GM23338 (cell line): ENCODE measurements at regions not wholly inside any gene's neighbourhood (a gene's known extent, or its start where the extent isn't known, plus 50 kb on each side); places are given as distances from the start of the nearest gene placed in this dataset.

Source experiments
- ATAC-seq: fragments of 200-7000 bp; cut with Tn5 transposase; 3 replicates; pipeline ENCODE4 v1.9.1; 2020
- DNase-seq: peaks from one replicate; pipeline ENCODE4 v3.0.0-alpha.2; 2015; ENCODE audit warnings: low spot score
- H2AFZ ChIP-seq: fragments of 200-600 bp; sonication (generic); 2 replicates; pipeline ENCODE4 v1.8.0; 2016; ENCODE audit warnings: antibody characterized with exemption, mild to moderate bottlenecking, moderate library complexity
- H3F3A ChIP-seq: fragments of 200-600 bp; sonication (generic); replicated peaks from 2 replicates; pipeline ENCODE4 v1.8.0; 2017; ENCODE audit warnings: antibody characterized with exemption, mixed run types, low read depth
- H3K27ac ChIP-seq: fragments of 200-600 bp; sonication (generic); 2 replicates; pipeline ENCODE4 v1.6.1; 2016; ENCODE audit warnings: low read depth
- H3K27me3 ChIP-seq: fragments of 200-600 bp; sonication (generic); 2 replicates; pipeline ENCODE4 v1.8.0; 2016; ENCODE audit warnings: mild to moderate bottlenecking, mixed run types, moderate library complexity; ENCODE audit not compliant: insufficient read depth
- H3K36me3 ChIP-seq: fragments of 200-600 bp; sonication (generic); 2 replicates; pipeline ENCODE4 v1.8.0; 2016; ENCODE audit warnings: mild to moderate bottlenecking; ENCODE audit not compliant: insufficient read depth
- H3K4me1 ChIP-seq: fragments of 200-600 bp; sonication (generic); 2 replicates; pipeline ENCODE4 v1.8.0; 2016; ENCODE audit warnings: mild to moderate bottlenecking, moderate library complexity; ENCODE audit not compliant: insufficient read depth
- H3K4me2 ChIP-seq: fragments of 200-600 bp; sonication (generic); 2 replicates; pipeline ENCODE4 v1.7.1; 2017; ENCODE audit warnings: mixed run types
- H3K4me3 ChIP-seq: fragments of 200-600 bp; sonication (generic); 2 replicates; pipeline ENCODE4 v1.6.1; 2016; ENCODE audit warnings: mixed run types
- H3K79me2 ChIP-seq: fragments of 200-600 bp; sonication (generic); replicated peaks from 2 replicates; pipeline ENCODE4 v1.8.0; 2017; ENCODE audit warnings: mild to moderate bottlenecking; ENCODE audit not compliant: insufficient read depth
- H3K9me2 ChIP-seq: fragments of 200-600 bp; sonication (generic); 2 replicates; pipeline ENCODE4 v1.8.0; 2017; ENCODE audit not compliant: insufficient read depth
- H4K20me1 ChIP-seq: fragments of 200-600 bp; sonication (generic); replicated peaks from 2 replicates; pipeline ENCODE4 v1.8.0; 2017; ENCODE audit warnings: mild to moderate bottlenecking; ENCODE audit not compliant: insufficient read depth
- H3K27ac Mint-ChIP-seq: 2 replicates; pipeline ENCODE4 v1.8.0; 2020; ENCODE audit warnings: inconsistent platforms, mild to moderate bottlenecking, moderate library complexity, mixed read lengths
- H3K27me3 Mint-ChIP-seq: 3 replicates; pipeline ENCODE4 v1.8.0; 2022; ENCODE audit warnings: low read depth, mild to moderate bottlenecking, moderate library complexity, mixed read lengths, inconsistent platforms; ENCODE audit not compliant: insufficient read depth, poor library complexity
- H3K36me3 Mint-ChIP-seq: 3 replicates; pipeline ENCODE4 v1.8.0; 2021; ENCODE audit warnings: low read depth, mild to moderate bottlenecking, inconsistent platforms, moderate library complexity, mixed read lengths
- H3K4me1 Mint-ChIP-seq: 3 replicates; pipeline ENCODE4 v1.8.0; 2020; ENCODE audit warnings: mild to moderate bottlenecking, inconsistent platforms, mixed read lengths
- H3K4me3 Mint-ChIP-seq: 3 replicates; pipeline ENCODE4 v1.8.0; 2021; ENCODE audit warnings: moderate library complexity, mild to moderate bottlenecking, inconsistent platforms, mixed read lengths
- H3K9me3 Mint-ChIP-seq: 3 replicates; pipeline ENCODE4 v1.8.0; 2020; ENCODE audit warnings: moderate library complexity, mild to moderate bottlenecking, inconsistent platforms, mixed read lengths
- CTCF ChIP-seq, 2 experiments: fragments of 200-600 bp in 1 of 2; sonication (generic) in 1 of 2; conservative IDR thresholded peaks; 2 replicates each; pipeline versions ENCODE4 v1.5.1 to v1.6.1; 2016 to 2017; ENCODE audit warnings: antibody characterized with exemption in 2 of 2, low read depth in 2 of 2, mild to moderate bottlenecking in 2 of 2, moderate library complexity in 1 of 2
- EZH2 ChIP-seq: fragments of 200-600 bp; sonication (generic); IDR thresholded peaks from one replicate; pipeline ENCODE4 v1.8.0; 2017; ENCODE audit warnings: antibody characterized with exemption, mild to moderate bottlenecking, low read depth; ENCODE audit not compliant: unreplicated experiment
- JUNB ChIP-seq: IDR thresholded peaks from one replicate; pipeline ENCODE4 v1.6.1; 2016; ENCODE audit warnings: antibody characterized with exemption; ENCODE audit not compliant: unreplicated experiment
- NANOG ChIP-seq: IDR thresholded peaks from 2 replicates; pipeline ENCODE4 v1.6.1; 2016; ENCODE audit warnings: antibody characterized with exemption, borderline replicate concordance
- REST ChIP-seq: IDR thresholded peaks from one replicate; pipeline ENCODE4 v1.6.1; 2018; ENCODE audit warnings: antibody characterized with exemption; ENCODE audit not compliant: unreplicated experiment
- ZNF114 ChIP-seq: fragments of 250-450 bp; sonication (Bioruptor Pico); IDR thresholded peaks from 2 replicates; pipeline ENCODE4 v1.5.0; 2020; ENCODE audit warnings: mild to moderate bottlenecking, moderate library complexity
- ZNF462 ChIP-seq: fragments of 250-450 bp; sonication (Bioruptor Pico); IDR thresholded peaks from 2 replicates; pipeline ENCODE4 v1.5.0; 2020; ENCODE audit warnings: mild to moderate bottlenecking, moderate library complexity

- TF ChIP-seq CTCF (conservative IDR thresholded peaks at IDR 0.05; ENCODE audit: low read depth in 2 of 2): no peak
- TF ChIP-seq NANOG: no peak
These were observed 128.6 kb upstream of the ELL2 start (continued) for GRCh38 chr5:96090215-96090614.

- no peak for ATAC-seq
- DNase-seq: no peak
- peaks cover 5% of the 10 kb centered on the region for H3K27me3 Mint-ChIP-seq
- H3K27ac Mint-ChIP-seq: no peak overlapping the region
- TF ChIP-seq ZNF462 (no peak), JUNB (no peak), ZNF114 (CRISPR knock-in tag) (no peak), REST (no peak), NANOG (no peak), EZH2 (no peak)
- Histone ChIP-seq H3K4me3 (no peak overlapping the region), H3K4me2 (no peak overlapping the region; the same call in 1 of the 2 replicates), H3K36me3 (no peaks in the 10 kb centered on the region), H3K27me3 (no peaks in the 10 kb centered on the region), H3K79me2 (no peaks in the 10 kb centered on the region), H3K9me2 (no peaks in the 10 kb centered on the region), H2AFZ (peak overlapping the region; percentile 9; the same call in 1 of the 2 replicates), H3K27ac (no peak overlapping the region), H3K4me1 (peaks cover 33% of the 10 kb centered on the region), H3F3A (no peaks in the 10 kb centered on the region), H4K20me1 (no peaks in the 10 kb centered on the region)
- no peaks in the 10 kb centered on the region for H3K9me3 Mint-ChIP-seq
- no peak overlapping the region for H3K4me3 Mint-ChIP-seq
- H3K4me1 Mint-ChIP-seq: peaks cover 44% of the 10 kb centered on the region
- no peaks in the 10 kb centered on the region for H3K36me3 Mint-ChIP-seq
These were observed 127.3 kb upstream of the ELL2 start for GRCh38 chr5:96088706-96089498.
